ENCODE measurements at regions not wholly inside any gene's neighbourhood (a gene's known extent, or its start where the extent isn't known, plus 50 kb on each side); places are given as distances from the start of the nearest gene placed in this dataset.
A peak's percentile ranks its signal among the peaks of the same experiment; 100 is the strongest.

GRCh38 chr12:107610021-107610859, 75.4 kb upstream of the PWP1 start:
- Histone ChIP-seq H3K36me3 (ENCODE audit: control insufficient read depth in 4 of 4, insufficient read depth in 4 of 4, low read length in 3 of 4) (peaks cover 0 to 8% (median 3%) of the 10 kb centered on the region in 4 experiments), H3K27me3 (replicated peaks in 2 of 5; ENCODE audit: control insufficient read depth in 4 of 5, insufficient read depth in 5 of 5, low read length in 4 of 5) (no peaks in the 10 kb centered on the region), H3K4me1 (ENCODE audit: control extremely low read depth in 1 of 4, control insufficient read depth in 4 of 4, insufficient read depth in 4 of 4, low read length in 3 of 4) (no peaks in the 10 kb centered on the region), H3K4me3 (ENCODE audit: control insufficient read depth in 1 of 7, extremely low read depth in 1 of 7, insufficient read depth in 4 of 7, low read depth in 2 of 7, low read length in 6 of 7) (no peak overlapping the region), H3K27ac (ENCODE audit: insufficient read depth in 1 of 2, low read depth in 1 of 2, low read length in 2 of 2, poor library complexity in 1 of 2, severe bottlenecking in 2 of 2) (no peak overlapping the region), H3K9me3 (ENCODE audit: control extremely low read depth in 1 of 5, control insufficient read depth in 4 of 5, insufficient read depth in 2 of 5, low read depth in 1 of 5, low read length in 4 of 5) (no peaks in the 10 kb centered on the region)
- DNase-seq: peak; percentile 22 to 47 (median 39)
- WGBS (ENCODE audit: insufficient coverage): 93% methylated on average over 16 of the region's 20 CpGs
- ChIA-PET CTCF (interaction anchor here (0.6 to 10.0 kb wide), 9 partner anchors 11 to 522 kb away, joined by 3 to 256 read pairs (median 6); no protein-coding TSS in a partner anchor), POLR2A (interaction anchor here (0.5 kb wide), 1 partner anchor 620 kb away, joined by 3 read pairs; no protein-coding TSS in a partner anchor)

- no peaks in the 10 kb centered on the region for H3K27me3 ChIP-seq (replicated peaks in 2 of 5; ENCODE audit: control insufficient read depth in 4 of 5, insufficient read depth in 5 of 5, low read length in 4 of 5)
- peaks cover 0 to 13% (median 8%) of the 10 kb centered on the region in 4 experiments for H3K36me3 ChIP-seq (ENCODE audit: control insufficient read depth in 4 of 4, insufficient read depth in 4 of 4, low read length in 3 of 4)
- no peaks in the 10 kb centered on the region for H3K9me3 ChIP-seq (ENCODE audit: control extremely low read depth in 1 of 5, control insufficient read depth in 4 of 5, insufficient read depth in 2 of 5, low read depth in 1 of 5, low read length in 4 of 5)
- 98% methylated on average over 18 of the region's 19 CpGs for WGBS (ENCODE audit: insufficient coverage)
- no peak for DNase-seq
- ChIA-PET CTCF (interaction anchor here (0.5 to 10.0 kb wide), 5 partner anchors 9 to 723 kb away, joined by 3 to 256 read pairs (median 4); no protein-coding TSS in a partner anchor), POLR2A (no interaction called here)
- no peak overlapping the region for H3K27ac ChIP-seq (ENCODE audit: insufficient read depth in 1 of 2, low read depth in 1 of 2, low read length in 2 of 2, poor library complexity in 1 of 2, severe bottlenecking in 2 of 2)
- H3K4me3 ChIP-seq (ENCODE audit: control insufficient read depth in 1 of 7, extremely low read depth in 1 of 7, insufficient read depth in 4 of 7, low read depth in 2 of 7, low read length in 6 of 7): no peak overlapping the region
- H3K4me1 ChIP-seq (ENCODE audit: control extremely low read depth in 1 of 4, control insufficient read depth in 4 of 4, insufficient read depth in 4 of 4, low read length in 3 of 4): no peaks in the 10 kb centered on the region
Measured at GRCh38 chr12:107612508-107612907, 73.1 kb upstream of the PWP1 start.

GRCh38 chr12:107616941-107617340, 68.7 kb upstream of the PWP1 start:
- Histone ChIP-seq H3K4me3 (ENCODE audit: control insufficient read depth in 1 of 7, extremely low read depth in 1 of 7, insufficient read depth in 4 of 7, low read depth in 2 of 7, low read length in 6 of 7) (no peak overlapping the region), H3K9me3 (ENCODE audit: control extremely low read depth in 1 of 5, control insufficient read depth in 4 of 5, insufficient read depth in 2 of 5, low read depth in 1 of 5, low read length in 4 of 5) (no peaks in the 10 kb centered on the region), H3K27me3 (replicated peaks in 2 of 5; ENCODE audit: control insufficient read depth in 4 of 5, insufficient read depth in 5 of 5, low read length in 4 of 5) (no peaks in the 10 kb centered on the region), H3K27ac (ENCODE audit: insufficient read depth in 1 of 2, low read depth in 1 of 2, low read length in 2 of 2, poor library complexity in 1 of 2, severe bottlenecking in 2 of 2) (no peak overlapping the region), H3K36me3 (ENCODE audit: control insufficient read depth in 4 of 4, insufficient read depth in 4 of 4, low read length in 3 of 4) (peaks cover 0 to 37% (median 10%) of the 10 kb centered on the region in 4 experiments), H3K4me1 (ENCODE audit: control extremely low read depth in 1 of 4, control insufficient read depth in 4 of 4, insufficient read depth in 4 of 4, low read length in 3 of 4) (no peaks in the 10 kb centered on the region)
- DNase-seq: no peak
- 97% methylated on average over 5 of the region's 6 CpGs for WGBS (ENCODE audit: insufficient coverage)
- POLR2A ChIA-PET: no interaction called here
- CTCF ChIA-PET: interaction anchor here (0.9 to 1.6 kb wide), 4 partner anchors 9 to 493 kb away, joined by 3 to 5 read pairs (median 4); no protein-coding TSS in a partner anchor

- CTCF ChIA-PET: interaction anchor here (1.0 to 6.3 kb wide), 4 partner anchors 9 to 495 kb away, joined by 3 to 55 read pairs (median 4); no protein-coding TSS in a partner anchor
- H3K27me3 ChIP-seq (replicated peaks in 2 of 5; ENCODE audit: control insufficient read depth in 4 of 5, insufficient read depth in 5 of 5, low read length in 4 of 5): no peaks in the 10 kb centered on the region
- H3K36me3 ChIP-seq (ENCODE audit: control insufficient read depth in 4 of 4, insufficient read depth in 4 of 4, low read length in 3 of 4): peaks cover 0 to 37% (median 10%) of the 10 kb centered on the region in 4 experiments
- no peaks in the 10 kb centered on the region for H3K9me3 ChIP-seq (ENCODE audit: control extremely low read depth in 1 of 5, control insufficient read depth in 4 of 5, insufficient read depth in 2 of 5, low read depth in 1 of 5, low read length in 4 of 5)
- POLR2A ChIA-PET: interaction anchor here (0.5 kb wide), 1 partner anchor 10 kb away, joined by 3 read pairs; no protein-coding TSS in a partner anchor
- WGBS (ENCODE audit: insufficient coverage): 100% methylated on average over 13 of the region's 15 CpGs
- DNase-seq: no peak
- no peak overlapping the region for H3K4me3 ChIP-seq (ENCODE audit: control insufficient read depth in 1 of 7, extremely low read depth in 1 of 7, insufficient read depth in 4 of 7, low read depth in 2 of 7, low read length in 6 of 7)
- H3K4me1 ChIP-seq (ENCODE audit: control extremely low read depth in 1 of 4, control insufficient read depth in 4 of 4, insufficient read depth in 4 of 4, low read length in 3 of 4): no peaks in the 10 kb centered on the region
- H3K27ac ChIP-seq (ENCODE audit: insufficient read depth in 1 of 2, low read depth in 1 of 2, low read length in 2 of 2, poor library complexity in 1 of 2, severe bottlenecking in 2 of 2): no peak overlapping the region
Measured at GRCh38 chr12:107618106-107618505, 67.5 kb upstream of the PWP1 start.

- Histone ChIP-seq H3K4me1 (ENCODE audit: control extremely low read depth in 1 of 4, control insufficient read depth in 4 of 4, insufficient read depth in 4 of 4, low read length in 3 of 4) (no peaks in the 10 kb centered on the region), H3K4me3 (ENCODE audit: control insufficient read depth in 1 of 7, extremely low read depth in 1 of 7, insufficient read depth in 4 of 7, low read depth in 2 of 7, low read length in 6 of 7) (no peak overlapping the region), H3K27me3 (replicated peaks in 2 of 5; ENCODE audit: control insufficient read depth in 4 of 5, insufficient read depth in 5 of 5, low read length in 4 of 5) (no peaks in the 10 kb centered on the region), H3K27ac (ENCODE audit: insufficient read depth in 1 of 2, low read depth in 1 of 2, low read length in 2 of 2, poor library complexity in 1 of 2, severe bottlenecking in 2 of 2) (no peak overlapping the region), H3K36me3 (ENCODE audit: control insufficient read depth in 4 of 4, insufficient read depth in 4 of 4, low read length in 3 of 4) (peaks cover 0 to 36% (median 13%) of the 10 kb centered on the region in 4 experiments), H3K9me3 (ENCODE audit: control extremely low read depth in 1 of 5, control insufficient read depth in 4 of 5, insufficient read depth in 2 of 5, low read depth in 1 of 5, low read length in 4 of 5) (peaks cover 0 to 6% (median 3%) of the 10 kb centered on the region in 5 experiments)
- DNase-seq: no peak
- CTCF ChIA-PET: interaction anchor here (1.7 to 6.3 kb wide), 3 partner anchors 10 to 490 kb away, joined by 5 to 55 read pairs (median 10); no protein-coding TSS in a partner anchor
- 96% methylated on average over 7 of the region's 13 CpGs for WGBS (ENCODE audit: insufficient coverage)
- POLR2A ChIA-PET: no interaction called here
Measured at GRCh38 chr12:107619831-107620230, 65.8 kb upstream of the PWP1 start.

- ChIA-PET CTCF (interaction anchor here (1.6 to 6.3 kb wide), 3 partner anchors 13 to 492 kb away, joined by 3 to 55 read pairs (median 10); no protein-coding TSS in a partner anchor), POLR2A (no interaction called here)
- WGBS (ENCODE audit: insufficient coverage): 80% methylated on average over 4 of the region's 8 CpGs
- Histone ChIP-seq H3K4me1 (ENCODE audit: control extremely low read depth in 1 of 4, control insufficient read depth in 4 of 4, insufficient read depth in 4 of 4, low read length in 3 of 4) (no peaks in the 10 kb centered on the region), H3K27me3 (replicated peaks in 2 of 5; ENCODE audit: control insufficient read depth in 4 of 5, insufficient read depth in 5 of 5, low read length in 4 of 5) (no peaks in the 10 kb centered on the region), H3K27ac (ENCODE audit: insufficient read depth in 1 of 2, low read depth in 1 of 2, low read length in 2 of 2, poor library complexity in 1 of 2, severe bottlenecking in 2 of 2) (no peak overlapping the region), H3K9me3 (ENCODE audit: control extremely low read depth in 1 of 5, control insufficient read depth in 4 of 5, insufficient read depth in 2 of 5, low read depth in 1 of 5, low read length in 4 of 5) (peaks cover 0 to 10% (median 3%) of the 10 kb centered on the region in 5 experiments), H3K36me3 (ENCODE audit: control insufficient read depth in 4 of 4, insufficient read depth in 4 of 4, low read length in 3 of 4) (peaks cover 0 to 32% (median 10%) of the 10 kb centered on the region in 4 experiments), H3K4me3 (ENCODE audit: control insufficient read depth in 1 of 7, extremely low read depth in 1 of 7, insufficient read depth in 4 of 7, low read depth in 2 of 7, low read length in 6 of 7) (no peak overlapping the region)
- peak in 2 of 3 donors; percentile 3 to 9 for DNase-seq
Measured at GRCh38 chr12:107622001-107622400, 63.6 kb upstream of the PWP1 start.

GRCh38 chr12:107624493-107624892, 61.1 kb upstream of the PWP1 start:
- WGBS (ENCODE audit: insufficient coverage): 93% methylated on average over 2 of the region's 4 CpGs
- CTCF ChIA-PET: interaction anchor here (1.3 to 6.3 kb wide), 3 partner anchors 10 to 492 kb away, joined by 3 to 55 read pairs (median 3); no protein-coding TSS in a partner anchor
- POLR2A ChIA-PET: no interaction called here

More at GRCh38 chr12:107624493-107624892, 61.1 kb upstream of the PWP1 start:
- no peak overlapping the region for H3K4me3 ChIP-seq (ENCODE audit: control insufficient read depth in 1 of 7, extremely low read depth in 1 of 7, insufficient read depth in 4 of 7, low read depth in 2 of 7, low read length in 6 of 7)
- H3K36me3 ChIP-seq (ENCODE audit: control insufficient read depth in 4 of 4, insufficient read depth in 4 of 4, low read length in 3 of 4): peaks cover 0 to 13% (median 7%) of the 10 kb centered on the region in 4 experiments
- H3K27me3 ChIP-seq (replicated peaks in 2 of 5; ENCODE audit: control insufficient read depth in 4 of 5, insufficient read depth in 5 of 5, low read length in 4 of 5): no peaks in the 10 kb centered on the region
- no peak for DNase-seq
- peaks cover 0 to 10% (median 3%) of the 10 kb centered on the region in 5 experiments for H3K9me3 ChIP-seq (ENCODE audit: control extremely low read depth in 1 of 5, control insufficient read depth in 4 of 5, insufficient read depth in 2 of 5, low read depth in 1 of 5, low read length in 4 of 5)
- H3K27ac ChIP-seq (ENCODE audit: insufficient read depth in 1 of 2, low read depth in 1 of 2, low read length in 2 of 2, poor library complexity in 1 of 2, severe bottlenecking in 2 of 2): no peak overlapping the region
- no peaks in the 10 kb centered on the region for H3K4me1 ChIP-seq (ENCODE audit: control extremely low read depth in 1 of 4, control insufficient read depth in 4 of 4, insufficient read depth in 4 of 4, low read length in 3 of 4)

All from common myeloid progenitor, CD34-positive (primary cell).